ENCODE measurements at regions not wholly inside any gene's neighbourhood (a gene's known extent, or its start where the extent isn't known, plus 50 kb on each side); places are given as distances from the start of the nearest gene placed in this dataset.
A peak's percentile ranks its signal among the peaks of the same experiment; 100 is the strongest.

DNA sequence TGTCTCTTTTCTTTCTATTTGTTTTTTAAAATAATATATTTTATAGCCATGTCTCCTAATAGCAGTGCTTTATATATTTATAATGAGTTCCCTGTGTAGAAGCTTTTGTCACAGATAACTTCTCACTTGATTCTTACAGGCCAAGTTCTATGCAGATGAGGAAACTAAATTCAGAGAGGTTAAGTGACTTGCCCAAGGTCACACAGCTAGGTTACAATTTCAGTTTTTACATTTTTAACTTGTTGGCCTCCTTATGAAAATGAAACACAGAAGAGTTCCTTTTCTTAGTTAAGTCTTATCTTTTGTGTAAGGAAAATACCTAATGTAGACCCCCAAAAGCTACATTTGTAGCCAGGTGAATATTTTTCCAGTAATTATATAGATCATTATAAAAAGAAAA, 83.3 kb upstream of the SOX2 start:
- TF ChIP-seq EZH2phosphoT487 (IDR thresholded peaks at IDR 0.05; ENCODE audit: low read depth): no peak
- Histone ChIP-seq H3K79me2 (ENCODE audit: low read length) (no peaks in the 10 kb centered on the region), H3K4me3 (ENCODE audit: low read length) (no peak overlapping the region), H4K20me1 (ENCODE audit: insufficient read depth, low read length) (no peaks in the 10 kb centered on the region), H3K4me2 (ENCODE audit: low read length) (no peak overlapping the region), H3K27me3 (ENCODE audit: low read depth, low read length) (0 out of 2 replicates have a peak, but pooled peaks cover 6% of the 10 kb centered on the region), H3K4me1 (ENCODE audit: low read length) (no peaks in the 10 kb centered on the region), H3K36me3 (replicated peaks; ENCODE audit: low read depth, low read length) (no peaks in the 10 kb centered on the region), H3K27ac (ENCODE audit: low read length) (no peak overlapping the region), H2AFZ (ENCODE audit: low read depth, low read length) (no peak overlapping the region), H3K9ac (ENCODE audit: low read length) (no peak overlapping the region), H3K9me3 (ENCODE audit: insufficient read depth, low read length) (no peaks in the 10 kb centered on the region)

DNA sequence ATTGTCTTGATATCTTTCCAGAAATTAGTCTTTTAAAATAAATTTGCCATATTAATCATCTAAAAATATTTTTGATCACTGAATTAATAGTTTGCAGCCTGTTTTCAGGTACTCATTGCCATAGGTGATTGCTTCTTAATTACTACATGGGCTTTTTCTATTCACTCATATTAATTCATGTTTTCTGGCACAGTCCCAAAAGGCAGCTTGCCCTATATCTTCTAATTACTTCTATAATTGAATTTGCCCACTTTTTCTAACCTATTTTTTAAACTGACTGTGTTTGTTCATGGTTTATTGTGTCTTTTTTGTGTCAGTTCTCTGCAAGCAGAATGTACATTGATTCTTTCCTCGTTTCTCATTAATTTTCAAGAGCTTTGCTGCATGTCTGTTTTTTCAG, 85.7 kb upstream of the SOX2 start:
- no peak overlapping the region for H3K4me2 ChIP-seq (ENCODE audit: low read length)
- no peaks in the 10 kb centered on the region for H4K20me1 ChIP-seq (ENCODE audit: insufficient read depth, low read length)
- H3K36me3 ChIP-seq (replicated peaks; ENCODE audit: low read depth, low read length): no peaks in the 10 kb centered on the region
- no peaks in the 10 kb centered on the region for H3K9me3 ChIP-seq (ENCODE audit: insufficient read depth, low read length)
- no peak overlapping the region for H3K4me3 ChIP-seq (ENCODE audit: low read length)
- TF ChIP-seq, protein P1, sequence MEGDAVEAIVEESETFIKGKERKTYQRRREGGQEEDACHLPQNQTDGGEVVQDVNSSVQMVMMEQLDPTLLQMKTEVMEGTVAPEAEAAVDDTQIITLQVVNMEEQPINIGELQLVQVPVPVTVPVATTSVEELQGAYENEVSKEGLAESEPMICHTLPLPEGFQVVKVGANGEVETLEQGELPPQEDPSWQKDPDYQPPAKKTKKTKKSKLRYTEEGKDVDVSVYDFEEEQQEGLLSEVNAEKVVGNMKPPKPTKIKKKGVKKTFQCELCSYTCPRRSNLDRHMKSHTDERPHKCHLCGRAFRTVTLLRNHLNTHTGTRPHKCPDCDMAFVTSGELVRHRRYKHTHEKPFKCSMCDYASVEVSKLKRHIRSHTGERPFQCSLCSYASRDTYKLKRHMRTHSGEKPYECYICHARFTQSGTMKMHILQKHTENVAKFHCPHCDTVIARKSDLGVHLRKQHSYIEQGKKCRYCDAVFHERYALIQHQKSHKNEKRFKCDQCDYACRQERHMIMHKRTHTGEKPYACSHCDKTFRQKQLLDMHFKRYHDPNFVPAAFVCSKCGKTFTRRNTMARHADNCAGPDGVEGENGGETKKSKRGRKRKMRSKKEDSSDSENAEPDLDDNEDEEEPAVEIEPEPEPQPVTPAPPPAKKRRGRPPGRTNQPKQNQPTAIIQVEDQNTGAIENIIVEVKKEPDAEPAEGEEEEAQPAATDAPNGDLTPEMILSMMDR (IDR thresholded peaks at IDR 0.05; ENCODE audit: low read depth, low read length): no peak
- no peak for TF ChIP-seq EZH2phosphoT487 (IDR thresholded peaks at IDR 0.05; ENCODE audit: low read depth)
- 0 out of 2 replicates have a peak, but pooled peaks cover 6% of the 10 kb centered on the region for H3K27me3 ChIP-seq (ENCODE audit: low read depth, low read length)
- no peaks in the 10 kb centered on the region for H3K79me2 ChIP-seq (ENCODE audit: low read length)
- H3K27ac ChIP-seq (ENCODE audit: low read length): no peak overlapping the region
- no peak overlapping the region for H3K9ac ChIP-seq (ENCODE audit: low read length)
- H2AFZ ChIP-seq (ENCODE audit: low read depth, low read length): no peak overlapping the region
- H3K4me1 ChIP-seq (ENCODE audit: low read length): peaks cover 4% of the 10 kb centered on the region; the same call in 1 of the 2 replicates

DNA sequence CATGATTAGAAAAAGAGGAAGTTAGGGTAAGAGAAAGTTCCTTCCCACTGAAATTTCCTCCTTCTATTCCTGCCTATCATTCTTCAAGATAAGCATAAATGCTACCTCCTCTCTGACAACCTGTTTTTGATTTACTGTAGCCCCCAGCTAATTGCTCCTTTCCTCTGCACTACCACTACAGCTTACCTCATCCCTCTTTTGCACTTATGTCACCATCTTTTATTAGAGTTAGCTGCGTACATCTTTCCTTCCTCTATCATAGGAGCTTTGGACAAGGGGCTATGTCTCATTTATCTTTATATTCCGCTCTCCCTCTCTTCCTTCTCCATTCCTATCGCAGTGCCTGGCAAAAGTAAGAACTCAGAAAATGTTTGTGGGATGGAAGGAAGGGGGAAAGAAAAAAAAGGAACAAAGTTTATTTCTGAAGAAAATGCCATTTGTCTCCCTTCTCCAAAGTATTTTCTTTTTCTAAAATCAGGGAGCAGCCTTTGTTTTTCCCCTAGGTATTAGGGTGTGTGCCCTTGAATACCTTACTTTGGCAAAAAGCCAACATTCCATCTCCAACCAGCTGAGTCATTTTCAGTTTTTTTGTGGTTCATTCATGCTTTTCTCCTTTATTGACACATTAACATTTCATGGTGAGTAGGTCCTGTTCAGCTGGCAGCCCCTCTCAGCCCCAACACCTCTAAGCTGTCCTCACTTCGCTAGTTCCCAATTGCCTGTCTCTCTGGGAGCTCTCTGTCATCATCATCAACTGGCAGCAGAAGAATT, 87.6 kb upstream of the SOX2 start:
- no peak overlapping the region for H3K9ac ChIP-seq (ENCODE audit: low read length)
- H3K36me3 ChIP-seq (replicated peaks; ENCODE audit: low read depth, low read length): no peaks in the 10 kb centered on the region
- peaks cover 6% of the 10 kb centered on the region; the same call in 1 of the 2 replicates for H3K27me3 ChIP-seq (ENCODE audit: low read depth, low read length)
- no peak overlapping the region for H3K27ac ChIP-seq (ENCODE audit: low read length)
- TF ChIP-seq, protein P1 (IDR thresholded peaks at IDR 0.05; ENCODE audit: low read depth, low read length): no peak
- no peak for TF ChIP-seq EZH2phosphoT487 (IDR thresholded peaks at IDR 0.05; ENCODE audit: low read depth)
- no peak overlapping the region for H3K4me3 ChIP-seq (ENCODE audit: low read length)
- no peaks in the 10 kb centered on the region for H3K9me3 ChIP-seq (ENCODE audit: insufficient read depth, low read length)
- no peak overlapping the region for H2AFZ ChIP-seq (ENCODE audit: low read depth, low read length)
- H4K20me1 ChIP-seq (ENCODE audit: insufficient read depth, low read length): no peaks in the 10 kb centered on the region
- peaks cover 4% of the 10 kb centered on the region; the same call in 1 of the 2 replicates for H3K4me1 ChIP-seq (ENCODE audit: low read length)
- H3K4me2 ChIP-seq (ENCODE audit: low read length): no peak overlapping the region
- H3K79me2 ChIP-seq (ENCODE audit: low read length): no peaks in the 10 kb centered on the region

DNA sequence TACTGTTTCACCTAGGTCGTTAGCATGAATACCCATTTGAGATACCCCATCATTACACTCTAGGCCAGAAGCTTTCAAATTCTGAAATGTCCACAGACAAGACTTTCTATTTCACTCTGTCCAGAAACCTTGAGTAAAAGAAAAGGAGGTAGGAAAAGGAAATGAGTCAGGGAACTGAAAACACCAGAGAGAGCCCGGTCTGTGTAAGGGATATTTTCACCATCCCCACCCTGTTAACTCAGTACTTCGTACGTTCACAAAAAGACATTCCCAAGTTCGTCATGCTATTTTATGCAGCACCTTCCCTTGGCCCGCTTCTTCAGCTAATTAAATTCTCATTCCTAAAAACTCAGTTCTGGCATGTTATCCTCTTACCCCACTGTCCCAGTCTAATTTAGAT, 89.4 kb upstream of the SOX2 start:
- H3K79me2 ChIP-seq (ENCODE audit: low read length): no peaks in the 10 kb centered on the region
- no peaks in the 10 kb centered on the region for H3K36me3 ChIP-seq (replicated peaks; ENCODE audit: low read depth, low read length)
- no peaks in the 10 kb centered on the region for H4K20me1 ChIP-seq (ENCODE audit: insufficient read depth, low read length)
- no peak overlapping the region for H3K9ac ChIP-seq (ENCODE audit: low read length)
- no peaks in the 10 kb centered on the region for H3K9me3 ChIP-seq (ENCODE audit: insufficient read depth, low read length)
- no peak overlapping the region for H3K27ac ChIP-seq (ENCODE audit: low read length)
- H3K4me3 ChIP-seq (ENCODE audit: low read length): no peak overlapping the region
- H3K4me1 ChIP-seq (ENCODE audit: low read length): peaks cover 4% of the 10 kb centered on the region; the same call in 1 of the 2 replicates
- no peak overlapping the region for H2AFZ ChIP-seq (ENCODE audit: low read depth, low read length)
- H3K4me2 ChIP-seq (ENCODE audit: low read length): peak overlapping the region; percentile 5; the same call in 1 of the 2 replicates
- TF ChIP-seq EZH2phosphoT487 (IDR thresholded peaks at IDR 0.05; ENCODE audit: low read depth): no peak
- TF ChIP-seq, protein P1 (IDR thresholded peaks at IDR 0.05; ENCODE audit: low read depth, low read length): no peak
- peaks cover 6% of the 10 kb centered on the region; the same call in 1 of the 2 replicates for H3K27me3 ChIP-seq (ENCODE audit: low read depth, low read length)

Measured in OCI-LY3 (cell line).